Type B pancreatic cell (in vitro differentiated cells): ENCODE measurements at regions not wholly inside any gene's neighbourhood (a gene's known extent, or its start where the extent isn't known, plus 50 kb on each side); places are given as distances from the start of the nearest gene placed in this dataset.
"Not testable (repeated sequence)": the region's sequence is repeated elsewhere in the genome, so short reads cannot be mapped to it uniquely, and the experiment has no call there.

Experiments
- DNase-seq: peaks from one replicate; pipeline ENCODE4 v3.0.0; 2021; ENCODE audit warnings: mixed read lengths; ENCODE audit not compliant: unreplicated experiment; ENCODE audit errors: extremely low spot score
- H3K27ac Mint-ChIP-seq: 2 replicates; pipeline ENCODE4 v1.8.0; 2021; ENCODE audit warnings: mild to moderate bottlenecking, mixed read lengths
- H3K27me3 Mint-ChIP-seq: 2 replicates; pipeline ENCODE4 v1.8.0; 2021; ENCODE audit warnings: mixed read lengths
- H3K36me3 Mint-ChIP-seq: 2 replicates; pipeline ENCODE4 v1.8.0; 2021; ENCODE audit warnings: mixed read lengths
- H3K4me1 Mint-ChIP-seq: one replicate; pipeline ENCODE4 v1.8.0; 2021; ENCODE audit warnings: mixed read lengths; ENCODE audit not compliant: unreplicated experiment
- H3K4me3 Mint-ChIP-seq: 2 replicates; pipeline ENCODE4 v1.8.0; 2021; ENCODE audit warnings: mild to moderate bottlenecking, mixed read lengths
- H3K9me3 Mint-ChIP-seq: 2 replicates; pipeline ENCODE4 v1.8.0; 2021; ENCODE audit warnings: mixed read lengths
- CTCF ChIP-seq: fragments of 200-600 bp; sonication (generic); conservative IDR thresholded peaks from 2 replicates; pipeline ENCODE4 v1.5.0; 2021; ENCODE audit warnings: antibody characterized with exemption, mild to moderate bottlenecking

GRCh38 chr7:142636751-142637150 is 112.5 kb upstream of the PRSS1 start:
- Mint-ChIP-seq H3K27ac (no peak overlapping the region), H3K27me3 (peaks cover 24% of the 10 kb centered on the region), H3K4me1 (no peaks in the 10 kb centered on the region), H3K9me3 (no peaks in the 10 kb centered on the region), H3K4me3 (no peak overlapping the region), H3K36me3 (no peaks in the 10 kb centered on the region)
- no peak for DNase-seq
- TF ChIP-seq CTCF = no peak

GRCh38 chr7:142636107-142636506 is 113.2 kb upstream of the PRSS1 start:
- H3K27ac Mint-ChIP-seq = not testable (repeated sequence)

GRCh38 chr7:142632271-142633134 is 116.8 kb upstream of the PRSS1 start:
- Mint-ChIP-seq H3K4me3 (no peak overlapping the region), H3K4me1 (no peaks in the 10 kb centered on the region), H3K36me3 (no peaks in the 10 kb centered on the region), H3K27me3 (peaks cover 54% of the 10 kb centered on the region), H3K9me3 (no peaks in the 10 kb centered on the region), H3K27ac (peak overlapping the region; percentile 22)
- DNase-seq = peak; percentile 77
- TF ChIP-seq CTCF = peak; percentile 88

More at GRCh38 chr7:142636107-142636506, 113.2 kb upstream of the PRSS1 start:
- H3K27me3 Mint-ChIP-seq = peaks cover 29% of the 10 kb centered on the region
- H3K36me3 Mint-ChIP-seq, DNase-seq, H3K9me3 Mint-ChIP-seq, H3K4me1 Mint-ChIP-seq, H3K4me3 Mint-ChIP-seq: not testable (repeated sequence)

- Mint-ChIP-seq H3K36me3 (no peaks in the 10 kb centered on the region), H3K4me3 (no peak overlapping the region), H3K4me1 (no peaks in the 10 kb centered on the region), H3K27me3 (peaks cover 53% of the 10 kb centered on the region), H3K27ac (no peak overlapping the region), H3K9me3 (no peaks in the 10 kb centered on the region)
- DNase-seq = no peak
- TF ChIP-seq CTCF = no peak
Measured at GRCh38 chr7:142629588-142630260, 119.5 kb upstream of the PRSS1 start.

DNA sequence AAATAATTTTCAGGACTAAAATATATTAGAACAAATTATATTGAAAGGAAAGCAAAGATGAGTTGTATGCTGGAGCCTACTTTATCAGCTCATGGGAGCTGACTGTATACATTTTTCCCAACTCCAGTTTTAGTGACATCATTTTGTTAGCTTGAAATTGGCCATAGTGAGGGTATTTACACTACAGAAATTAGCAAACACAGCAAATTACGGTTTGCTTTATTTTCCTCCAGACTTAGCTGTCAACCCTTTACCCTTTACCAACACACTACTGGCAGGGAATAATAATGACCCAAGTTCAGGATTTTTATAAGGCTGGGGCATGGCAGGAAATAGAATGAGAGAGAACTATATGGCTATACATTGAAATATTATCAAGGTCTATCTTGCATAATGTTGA is 120.3 kb upstream of the PRSS1 start:
- no peak for DNase-seq
- no peaks in the 10 kb centered on the region for H3K36me3 Mint-ChIP-seq
- H3K4me3 Mint-ChIP-seq = no peak overlapping the region
- H3K27ac Mint-ChIP-seq = no peak overlapping the region
- no peak for TF ChIP-seq CTCF
- no peaks in the 10 kb centered on the region for H3K9me3 Mint-ChIP-seq
- H3K27me3 Mint-ChIP-seq = peaks cover 53% of the 10 kb centered on the region
- H3K4me1 Mint-ChIP-seq = no peaks in the 10 kb centered on the region

DNA sequence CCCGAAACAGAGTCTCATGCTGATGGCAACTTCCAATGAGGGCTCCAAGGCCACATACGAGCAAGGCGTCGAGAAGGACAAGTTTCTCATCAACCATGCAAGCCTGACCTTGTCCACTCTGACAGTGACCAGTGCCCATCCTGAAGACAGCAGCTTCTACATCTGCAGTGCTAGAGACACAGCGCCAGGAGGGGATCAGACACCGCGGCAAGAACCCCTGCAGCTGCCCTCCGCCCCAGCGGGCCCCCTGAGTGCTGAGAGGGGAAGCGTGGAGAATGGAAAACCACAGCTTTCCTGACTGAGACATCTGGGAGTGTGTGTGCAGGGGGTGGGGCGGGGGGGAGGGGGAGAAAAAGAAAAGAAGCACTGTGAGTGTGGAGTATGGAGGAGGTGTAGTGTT is 122.0 kb upstream of the PRSS1 start:
- H3K36me3 Mint-ChIP-seq, DNase-seq, H3K9me3 Mint-ChIP-seq, H3K4me1 Mint-ChIP-seq, H3K4me3 Mint-ChIP-seq, H3K27ac Mint-ChIP-seq: not testable (repeated sequence)
- peaks cover 47% of the 10 kb centered on the region for H3K27me3 Mint-ChIP-seq
